ENCODE measurements at regions not wholly inside any gene's neighbourhood (a gene's known extent, or its start where the extent isn't known, plus 50 kb on each side); places are given as distances from the start of the nearest gene placed in this dataset.
"Not testable (repeated sequence)": the region's sequence is repeated elsewhere in the genome, so short reads cannot be mapped to it uniquely, and the experiment has no call there.

DNA sequence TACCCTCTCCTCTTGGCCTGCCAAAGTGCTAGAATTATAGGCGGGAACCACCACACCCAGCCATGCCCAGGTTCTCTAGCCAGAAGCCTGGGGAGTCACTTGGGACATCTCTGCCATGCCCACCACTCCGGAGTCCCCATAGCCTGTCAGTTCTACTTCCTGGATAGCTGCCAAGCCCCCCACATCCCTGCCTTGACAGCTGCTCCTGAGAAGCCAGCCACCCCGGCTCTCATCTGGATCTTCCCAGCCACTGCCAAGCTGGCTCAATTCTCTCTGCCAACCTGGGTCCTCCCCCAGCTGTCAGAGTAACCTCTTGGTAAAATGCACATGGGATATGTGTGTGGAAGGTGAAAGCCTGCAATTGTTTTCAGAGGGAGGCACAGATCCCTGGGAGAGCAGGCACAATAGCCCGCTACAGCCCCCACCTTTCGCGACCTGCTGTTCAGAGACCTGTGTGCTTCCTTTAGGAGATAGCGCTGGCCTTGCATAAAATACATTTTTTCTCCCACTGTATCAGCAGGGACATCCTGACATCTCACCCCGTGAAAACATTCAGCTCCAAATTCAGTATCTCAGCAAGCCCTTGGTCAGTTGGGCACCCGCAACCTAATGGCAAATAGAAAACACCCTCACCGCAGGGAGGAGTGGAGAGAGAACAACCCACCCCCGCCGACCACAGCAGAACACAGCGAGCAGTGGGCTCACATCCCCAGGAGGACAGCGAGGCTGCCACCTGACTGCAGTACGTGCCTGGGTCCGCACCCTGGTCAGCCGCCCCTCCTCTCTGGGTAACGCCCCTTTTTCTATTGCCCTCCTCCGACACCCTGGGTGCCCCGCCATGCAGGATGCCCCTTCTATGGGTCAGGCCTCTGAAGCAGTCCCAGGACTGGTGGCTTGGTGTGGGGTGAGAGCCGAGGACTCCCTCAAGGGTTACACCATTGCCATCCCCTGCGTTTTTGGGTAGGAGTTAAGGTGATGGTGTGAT, 1342.2 kb downstream of the BRD1 start:
- Histone ChIP-seq H3K4me3 (ENCODE audit: low read depth, low read length) (no peak overlapping the region), H3K36me3 (ENCODE audit: control insufficient read depth, insufficient read depth, low read length) (no peaks in the 10 kb centered on the region), H3K4me1 (ENCODE audit: control insufficient read depth, insufficient read depth, low read length, poor library complexity, severe bottlenecking) (no peaks in the 10 kb centered on the region), H3K27me3 (ENCODE audit: control insufficient read depth, insufficient read depth, low read length) (peaks cover 2% of the 10 kb centered on the region), H3K27ac (ENCODE audit: insufficient read depth, low read length, poor library complexity, severe bottlenecking) (no peak overlapping the region), H3K9me3 (ENCODE audit: control insufficient read depth in 2 of 2, low read length in 2 of 2) (no peaks in the 10 kb centered on the region)
- Mint-ChIP-seq H3K36me3 (no peaks in the 10 kb centered on the region), H3K9me3 (peaks cover 0 to 1% (median 0%) of the 10 kb centered on the region in 7 donors), H3K27ac (no peak overlapping the region), H3K27me3 (peaks cover 13% of the 10 kb centered on the region), H3K4me1 (no peaks in the 10 kb centered on the region), H3K4me3 (no peak overlapping the region)
- DNase-seq (no peak), ATAC-seq (ENCODE audit: low read depth in 2 of 2) (no peak)

DNA sequence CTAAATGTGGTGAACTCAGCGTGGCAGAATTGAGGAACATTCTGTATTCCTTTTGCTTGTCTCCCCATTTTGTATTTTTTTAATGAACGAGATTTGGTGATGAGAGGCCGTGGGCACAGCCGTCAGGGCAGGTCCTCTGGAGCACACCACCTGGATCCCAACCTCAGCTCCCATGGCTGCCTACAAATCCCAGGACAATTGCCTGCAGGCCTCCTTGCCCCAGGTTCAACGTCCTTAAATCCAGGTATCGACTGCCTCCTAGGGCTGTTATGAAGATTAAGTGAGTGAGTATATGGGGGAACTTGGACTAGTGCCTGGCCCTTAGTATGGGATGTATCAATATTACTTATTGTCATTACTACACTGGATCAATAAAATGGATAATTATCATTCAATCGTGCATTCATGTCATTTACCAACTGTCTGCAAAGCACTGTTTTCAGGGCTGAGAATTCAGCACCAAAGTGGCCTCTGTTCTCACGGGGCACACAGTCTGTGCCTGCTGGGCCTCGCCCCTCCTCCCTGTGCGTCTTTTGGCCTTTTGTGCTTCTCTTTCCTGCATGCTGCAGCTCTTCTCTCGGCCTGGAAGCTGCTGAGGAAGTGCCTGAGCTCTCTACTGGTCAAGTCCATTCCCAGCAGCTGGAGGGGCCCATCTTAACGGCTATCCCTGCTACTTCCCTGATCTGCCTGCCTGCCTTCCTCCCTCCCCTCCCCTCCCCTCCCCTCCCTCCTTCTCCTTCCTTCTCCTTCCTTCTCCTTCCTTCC, 1343.7 kb downstream of the BRD1 start:
- no peaks in the 10 kb centered on the region for H3K4me1 ChIP-seq (ENCODE audit: control insufficient read depth, insufficient read depth, low read length, poor library complexity, severe bottlenecking)
- no peak for DNase-seq
- no peak overlapping the region for H3K4me3 Mint-ChIP-seq
- H3K9me3 Mint-ChIP-seq, result peaks cover 0 to 1% (median 0%) of the 10 kb centered on the region in 7 donors
- H3K9me3 ChIP-seq (ENCODE audit: control insufficient read depth in 2 of 2, low read length in 2 of 2), result no peaks in the 10 kb centered on the region
- no peak overlapping the region for H3K27ac ChIP-seq (ENCODE audit: insufficient read depth, low read length, poor library complexity, severe bottlenecking)
- H3K36me3 ChIP-seq (ENCODE audit: control insufficient read depth, insufficient read depth, low read length), result no peaks in the 10 kb centered on the region
- H3K27me3 Mint-ChIP-seq, result peaks cover 13% of the 10 kb centered on the region
- H3K4me1 Mint-ChIP-seq, result no peaks in the 10 kb centered on the region
- H3K27ac Mint-ChIP-seq, result no peak overlapping the region
- ATAC-seq (ENCODE audit: low read depth in 2 of 2), result no peak
- no peak overlapping the region for H3K4me3 ChIP-seq (ENCODE audit: low read depth, low read length)
- H3K36me3 Mint-ChIP-seq, result no peaks in the 10 kb centered on the region
- H3K27me3 ChIP-seq (ENCODE audit: control insufficient read depth, insufficient read depth, low read length), result peaks cover 2% of the 10 kb centered on the region

DNA sequence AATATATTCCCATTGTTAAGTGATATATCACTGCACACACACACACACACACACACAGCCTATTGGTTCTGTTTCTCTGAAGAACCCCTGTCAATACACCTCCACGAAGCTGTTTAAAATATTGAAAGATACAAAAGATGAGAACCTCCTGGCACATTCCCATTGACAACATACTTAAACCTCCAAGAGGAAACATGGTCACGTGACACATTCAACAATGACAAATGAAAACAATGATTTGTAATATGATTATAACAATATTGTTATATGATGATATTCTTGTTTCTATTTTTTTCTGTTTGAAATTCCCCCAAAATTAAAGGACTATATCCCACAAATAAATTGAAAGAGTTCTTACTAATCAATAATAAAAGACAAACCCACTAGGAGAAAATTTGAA, 1344.9 kb downstream of the BRD1 start:
- Mint-ChIP-seq H3K27ac (no peak overlapping the region), H3K4me3 (no peak overlapping the region), H3K27me3 (peaks cover 9% of the 10 kb centered on the region), H3K36me3 (no peaks in the 10 kb centered on the region), H3K4me1 (no peaks in the 10 kb centered on the region), H3K9me3 (peaks cover 0 to under 1% (median 0%) of the 10 kb centered on the region in 7 donors)
- Histone ChIP-seq H3K27me3 (ENCODE audit: control insufficient read depth, insufficient read depth, low read length) (peaks cover 2% of the 10 kb centered on the region), H3K4me3 (ENCODE audit: low read depth, low read length) (no peak overlapping the region), H3K9me3 (ENCODE audit: control insufficient read depth in 2 of 2, low read length in 2 of 2) (no peaks in the 10 kb centered on the region), H3K27ac (ENCODE audit: insufficient read depth, low read length, poor library complexity, severe bottlenecking) (no peak overlapping the region), H3K4me1 (ENCODE audit: control insufficient read depth, insufficient read depth, low read length, poor library complexity, severe bottlenecking) (no peaks in the 10 kb centered on the region), H3K36me3 (ENCODE audit: control insufficient read depth, insufficient read depth, low read length) (no peaks in the 10 kb centered on the region)
- no peak for ATAC-seq (ENCODE audit: low read depth in 2 of 2)
- DNase-seq, result no peak

DNA sequence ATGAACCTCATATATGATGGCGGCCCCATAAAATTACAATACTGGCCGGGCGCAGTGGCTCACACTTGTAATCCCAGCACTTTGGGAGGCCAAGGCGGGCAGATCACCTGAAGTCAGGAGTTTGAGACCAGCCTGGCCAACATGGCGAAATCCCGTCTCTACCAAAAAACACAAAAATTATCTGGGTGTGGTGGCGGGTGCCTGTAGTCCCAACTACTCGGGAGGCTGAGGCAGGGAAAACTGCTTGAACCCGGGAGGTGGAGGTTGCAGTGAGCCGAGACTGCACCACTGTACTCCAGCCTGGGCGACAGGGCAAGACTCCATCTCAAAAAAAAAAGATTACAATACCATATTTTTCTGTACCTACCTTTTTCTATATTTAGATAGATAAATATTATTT, 1345.5 kb downstream of the BRD1 start:
- H3K4me3 Mint-ChIP-seq; ATAC-seq (ENCODE audit: low read depth in 2 of 2); H3K27ac ChIP-seq (ENCODE audit: insufficient read depth, low read length, poor library complexity, severe bottlenecking); H3K9me3 Mint-ChIP-seq; DNase-seq; H3K36me3 ChIP-seq (ENCODE audit: control insufficient read depth, insufficient read depth, low read length); H3K4me1 ChIP-seq (ENCODE audit: control insufficient read depth, insufficient read depth, low read length, poor library complexity, severe bottlenecking); H3K36me3 Mint-ChIP-seq; H3K27me3 Mint-ChIP-seq; H3K27me3 ChIP-seq (ENCODE audit: control insufficient read depth, insufficient read depth, low read length); H3K27ac Mint-ChIP-seq; H3K4me1 Mint-ChIP-seq; H3K9me3 ChIP-seq (ENCODE audit: control insufficient read depth in 2 of 2, low read length in 2 of 2); H3K4me3 ChIP-seq (ENCODE audit: low read depth, low read length): not testable (repeated sequence)

DNA sequence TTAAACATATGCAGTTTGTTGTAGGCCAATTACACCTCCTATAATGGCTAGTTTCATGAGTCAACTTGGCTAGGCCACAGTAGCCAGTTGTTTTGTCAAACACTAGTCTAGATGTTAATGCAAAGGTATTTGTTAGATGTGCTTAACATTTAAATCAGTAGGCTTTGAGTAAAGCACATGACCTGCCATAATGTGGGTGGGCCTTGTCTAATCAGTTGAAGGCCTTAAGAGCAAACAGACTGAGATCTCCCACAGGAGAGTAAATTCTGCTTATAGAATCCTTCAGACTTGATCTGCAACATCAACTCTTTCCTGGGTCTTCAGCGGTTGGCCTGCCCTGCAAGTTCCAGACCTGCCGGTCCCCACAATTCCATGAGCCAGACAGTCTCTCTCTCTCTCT, 1345.9 kb downstream of the BRD1 start:
- Histone ChIP-seq H3K27me3 (ENCODE audit: control insufficient read depth, insufficient read depth, low read length) (no peaks in the 10 kb centered on the region), H3K4me3 (ENCODE audit: low read depth, low read length) (no peak overlapping the region), H3K9me3 (ENCODE audit: control insufficient read depth in 2 of 2, low read length in 2 of 2) (no peaks in the 10 kb centered on the region), H3K27ac (ENCODE audit: insufficient read depth, low read length, poor library complexity, severe bottlenecking) (no peak overlapping the region), H3K4me1 (ENCODE audit: control insufficient read depth, insufficient read depth, low read length, poor library complexity, severe bottlenecking) (no peaks in the 10 kb centered on the region), H3K36me3 (ENCODE audit: control insufficient read depth, insufficient read depth, low read length) (no peaks in the 10 kb centered on the region)
- no peaks in the 10 kb centered on the region for H3K9me3 Mint-ChIP-seq
- no peaks in the 10 kb centered on the region for H3K36me3 Mint-ChIP-seq
- ATAC-seq (ENCODE audit: low read depth in 2 of 2) (no peak), DNase-seq (no peak)
- no peak overlapping the region for H3K27ac Mint-ChIP-seq
- no peaks in the 10 kb centered on the region for H3K4me1 Mint-ChIP-seq
- peaks cover 5% of the 10 kb centered on the region for H3K27me3 Mint-ChIP-seq
- no peak overlapping the region for H3K4me3 Mint-ChIP-seq

DNA sequence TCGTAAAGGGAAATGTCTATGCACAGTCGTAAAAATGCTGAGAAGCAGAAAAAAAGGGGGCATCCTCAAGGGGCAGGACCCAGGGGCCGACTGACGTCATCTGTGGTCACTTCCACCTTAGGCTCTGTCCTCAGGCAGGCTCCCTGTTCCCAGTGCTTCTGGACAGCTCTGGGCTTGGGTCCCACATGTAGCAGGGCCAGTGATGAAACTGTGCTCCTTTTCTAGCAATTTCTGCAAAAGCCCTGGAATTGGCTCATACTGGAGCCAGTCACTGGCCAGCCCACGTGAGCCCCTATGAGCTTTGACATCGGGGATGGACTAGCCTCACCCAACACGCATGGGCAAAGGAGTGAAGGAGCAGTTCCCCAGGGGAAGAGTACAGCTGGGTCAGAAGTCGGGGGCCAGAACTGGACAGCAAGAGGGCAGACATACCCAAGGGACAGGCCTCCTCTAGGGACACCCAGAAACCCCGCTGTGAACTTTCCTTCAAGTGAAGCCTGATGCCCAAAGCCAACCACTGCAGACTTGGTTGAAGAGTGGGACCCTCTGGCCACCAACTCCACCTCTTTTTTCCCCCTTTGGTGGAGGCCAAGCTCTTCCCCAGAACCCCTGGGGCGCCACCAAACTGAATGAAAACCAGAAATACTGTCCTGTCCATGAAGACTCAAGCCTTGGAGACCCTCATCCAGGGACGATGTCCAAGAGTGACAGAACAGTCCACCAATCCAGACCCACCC, 1349.0 kb downstream of the BRD1 start:
- Mint-ChIP-seq H3K4me1 (no peaks in the 10 kb centered on the region), H3K27ac (no peak overlapping the region), H3K27me3 (no peaks in the 10 kb centered on the region), H3K4me3 (no peak overlapping the region), H3K36me3 (no peaks in the 10 kb centered on the region), H3K9me3 (peaks cover 0 to 3% (median 0%) of the 10 kb centered on the region in 7 donors)
- Histone ChIP-seq H3K27ac (ENCODE audit: insufficient read depth, low read length, poor library complexity, severe bottlenecking) (no peak overlapping the region), H3K4me3 (ENCODE audit: low read depth, low read length) (no peak overlapping the region), H3K36me3 (ENCODE audit: control insufficient read depth, insufficient read depth, low read length) (no peaks in the 10 kb centered on the region), H3K9me3 (ENCODE audit: control insufficient read depth in 2 of 2, low read length in 2 of 2) (no peaks in the 10 kb centered on the region), H3K27me3 (ENCODE audit: control insufficient read depth, insufficient read depth, low read length) (no peaks in the 10 kb centered on the region), H3K4me1 (ENCODE audit: control insufficient read depth, insufficient read depth, low read length, poor library complexity, severe bottlenecking) (no peaks in the 10 kb centered on the region)
- ATAC-seq (ENCODE audit: low read depth in 2 of 2) (no peak), DNase-seq (no peak)

- no peak overlapping the region for H3K27ac ChIP-seq (ENCODE audit: insufficient read depth, low read length, poor library complexity, severe bottlenecking)
- H3K4me3 ChIP-seq (ENCODE audit: low read depth, low read length), result no peak overlapping the region
- no peaks in the 10 kb centered on the region for H3K36me3 ChIP-seq (ENCODE audit: control insufficient read depth, insufficient read depth, low read length)
- no peaks in the 10 kb centered on the region for H3K4me1 ChIP-seq (ENCODE audit: control insufficient read depth, insufficient read depth, low read length, poor library complexity, severe bottlenecking)
- no peaks in the 10 kb centered on the region for H3K36me3 Mint-ChIP-seq
- no peaks in the 10 kb centered on the region for H3K27me3 Mint-ChIP-seq
- no peak overlapping the region for H3K27ac Mint-ChIP-seq
- DNase-seq (no peak), ATAC-seq (ENCODE audit: low read depth in 2 of 2) (no peak)
- no peaks in the 10 kb centered on the region for H3K4me1 Mint-ChIP-seq
- no peaks in the 10 kb centered on the region for H3K27me3 ChIP-seq (ENCODE audit: control insufficient read depth, insufficient read depth, low read length)
- H3K9me3 ChIP-seq (ENCODE audit: control insufficient read depth in 2 of 2, low read length in 2 of 2), result no peaks in the 10 kb centered on the region
- no peak overlapping the region for H3K4me3 Mint-ChIP-seq
- peaks cover 0 to 3% (median 0%) of the 10 kb centered on the region in 7 donors for H3K9me3 Mint-ChIP-seq
Observed at GRCh38 chr22:48478124-48478523, 1349.5 kb downstream of the BRD1 start.
